SK-MEL-5 (cell line): ENCODE measurements at regions not wholly inside any gene's neighbourhood (a gene's known extent, or its start where the extent isn't known, plus 50 kb on each side); places are given as distances from the start of the nearest gene placed in this dataset.
"Not testable (repeated sequence)": the region's sequence is repeated elsewhere in the genome, so short reads cannot be mapped to it uniquely, and the experiment has no call there.

Source experiments
- DNase-seq: peaks from one replicate; pipeline ENCODE4 v3.0.0-alpha.2; 2016; ENCODE audit warnings: low read depth, low spot score
- in situ Hi-C: cut with HindIII; loops from 2 replicates; pipeline ENCODE4 v1.10.0; 2016; ENCODE audit warnings: low sequenced_read_pairs, high pct_unique_total_duplicates, low pct_unique_long_range_greater_than_20kb

- in situ Hi-C loops, result no loop called here
- DNase-seq, result no peak
Measured at GRCh38 chr3:81154611-81155143, 606.8 kb downstream of the GBE1 start.

- in situ Hi-C loops, result no loop called here
Measured at GRCh38 chr3:81152156-81152555, 609.3 kb downstream of the GBE1 start.

DNA sequence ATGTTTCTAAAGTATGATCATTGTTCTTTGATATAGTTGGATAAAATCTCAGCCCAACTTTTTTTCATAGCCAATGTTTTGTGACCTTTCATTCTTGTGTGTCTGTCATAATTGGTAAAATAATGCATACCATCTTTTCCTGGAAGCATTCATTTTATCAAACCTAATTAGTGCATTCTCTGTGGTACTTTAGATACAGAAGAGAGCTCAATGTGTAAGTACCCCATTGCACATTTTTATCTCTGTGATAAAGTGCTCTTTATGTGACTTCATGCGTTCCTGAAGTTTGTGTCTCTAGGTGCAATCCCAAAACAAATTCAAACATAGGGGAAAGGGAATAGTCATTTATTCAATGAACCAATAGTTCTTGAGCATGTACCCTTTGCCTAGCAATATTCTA is 628.5 kb downstream of the GBE1 start:
- in situ Hi-C loops, result no loop called here
- no peak for DNase-seq

More at GRCh38 chr3:81152156-81152555, 609.3 kb downstream of the GBE1 start:
- no peak for DNase-seq

DNA sequence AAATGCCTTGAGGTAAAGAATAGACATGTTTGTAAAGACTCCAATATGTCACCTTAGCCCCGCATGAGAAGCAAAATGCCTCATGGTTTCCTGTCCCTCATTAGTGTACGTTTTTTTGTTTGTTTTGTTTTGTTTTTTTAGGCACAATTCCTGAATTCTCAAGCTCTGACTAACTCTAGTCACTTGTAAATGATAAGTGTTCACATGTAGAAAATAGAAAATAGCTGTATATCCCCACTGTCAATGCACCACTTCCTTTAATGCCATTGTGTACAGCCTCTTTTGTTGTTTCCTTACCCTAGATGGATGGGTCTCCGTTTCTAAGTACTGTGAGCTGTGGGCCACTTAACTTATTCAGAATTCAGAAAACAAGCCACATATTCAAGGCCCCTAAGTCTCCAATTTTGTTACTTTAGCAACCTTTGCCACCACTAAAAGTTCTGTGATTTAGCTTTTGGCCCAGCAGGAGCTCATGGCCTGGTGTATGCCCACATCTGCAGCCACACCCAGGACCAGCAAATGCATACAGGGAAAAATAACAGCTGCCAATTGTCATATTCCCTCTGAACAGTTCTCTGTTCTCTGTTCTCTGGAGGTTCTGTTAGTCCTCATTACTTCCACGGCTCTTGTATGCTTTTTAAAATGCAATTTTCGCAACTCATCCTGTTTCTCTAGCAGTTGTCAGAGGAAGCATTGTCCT is 655.5 kb downstream of the GBE1 start:
- no peak for DNase-seq

DNA sequence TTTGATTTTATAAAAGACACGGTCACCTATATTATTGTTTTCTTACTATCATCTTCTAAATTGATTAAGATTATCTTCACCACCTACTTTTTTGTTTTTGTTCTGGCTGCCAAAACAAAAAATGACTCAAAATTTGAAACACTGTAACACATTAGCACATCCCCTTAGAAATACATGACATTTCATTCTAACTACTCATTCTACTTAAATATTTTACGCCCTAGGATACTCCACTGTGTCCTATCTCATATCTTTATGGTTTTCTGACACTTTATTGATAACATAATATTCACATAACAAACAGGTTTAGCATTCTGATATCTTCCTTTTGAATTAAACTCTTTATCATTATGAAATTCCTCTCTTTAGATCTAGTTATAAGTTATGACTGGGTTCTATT is 656.2 kb downstream of the GBE1 start:
- in situ Hi-C loops, result no loop called here
- DNase-seq, result no peak

More for the DNA sequence above, 655.5 kb downstream of the GBE1 start:
- in situ Hi-C loops, result no loop called here

DNA sequence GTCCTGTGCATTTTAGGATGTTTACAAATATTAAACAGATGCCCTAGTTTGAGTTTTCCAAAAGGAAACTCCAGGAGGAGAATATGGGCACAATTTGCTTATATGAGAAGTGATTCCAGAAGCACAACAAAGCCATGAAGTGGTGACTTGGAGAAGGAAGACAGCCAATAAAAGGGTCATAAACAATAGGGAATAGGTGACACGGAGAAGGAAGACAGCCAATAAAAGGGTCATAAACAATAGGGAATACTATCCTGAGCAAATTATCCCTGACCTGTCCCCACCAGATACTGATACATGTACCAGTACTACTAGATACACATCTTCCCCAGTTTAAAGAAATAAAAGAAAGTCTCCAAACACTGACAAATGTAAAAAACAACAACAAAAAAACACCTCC is 663.6 kb downstream of the GBE1 start:
- no peak for DNase-seq
- in situ Hi-C loops, result no loop called here

GRCh38 chr3:81095956-81096355 is 665.5 kb downstream of the GBE1 start:
- in situ Hi-C loops, result no loop called here
- no peak for DNase-seq

- in situ Hi-C loops, result no loop called here
- DNase-seq, result no peak
Measured at GRCh38 chr3:81094986-81095385, 666.5 kb downstream of the GBE1 start.

DNA sequence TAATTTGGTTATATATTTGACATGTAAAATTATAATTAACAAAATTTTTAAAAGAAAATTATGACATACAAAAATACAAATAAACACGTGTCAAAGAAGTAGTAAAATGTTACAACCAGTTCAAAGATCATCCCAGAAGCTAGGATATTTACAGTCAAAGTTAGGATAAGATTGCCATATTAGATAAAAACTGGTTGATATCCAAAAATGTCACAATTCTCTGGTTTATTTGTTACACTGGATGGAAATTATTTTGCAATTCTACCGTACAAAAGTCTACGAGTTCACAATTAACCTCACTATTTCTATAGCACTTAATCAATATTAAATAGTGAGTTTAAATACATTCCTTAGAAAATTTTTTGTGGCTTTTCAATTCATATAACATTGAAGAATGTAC is 673.8 kb downstream of the GBE1 start:
- in situ Hi-C loops, result no loop called here
- DNase-seq, result no peak

DNA sequence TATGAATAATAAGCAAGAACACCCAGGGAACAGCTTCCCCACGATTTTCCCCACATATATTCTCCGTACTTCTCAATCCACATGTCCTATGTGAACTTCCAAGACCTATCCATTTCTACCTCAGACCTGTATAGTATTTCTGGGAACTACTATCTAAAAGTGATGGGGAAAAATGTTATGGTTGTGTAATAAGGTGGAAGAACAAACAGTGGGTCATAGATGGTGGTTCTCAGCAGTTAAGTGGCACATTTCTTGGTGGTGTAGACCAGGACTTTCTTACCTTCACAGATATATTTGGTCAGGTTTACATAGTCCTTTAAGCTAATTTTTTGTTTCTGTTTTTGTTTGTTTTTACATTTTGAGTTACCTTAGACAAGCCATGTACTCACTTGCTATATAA is 675.1 kb downstream of the GBE1 start:
- in situ Hi-C loops, result no loop called here
- no peak for DNase-seq

DNA sequence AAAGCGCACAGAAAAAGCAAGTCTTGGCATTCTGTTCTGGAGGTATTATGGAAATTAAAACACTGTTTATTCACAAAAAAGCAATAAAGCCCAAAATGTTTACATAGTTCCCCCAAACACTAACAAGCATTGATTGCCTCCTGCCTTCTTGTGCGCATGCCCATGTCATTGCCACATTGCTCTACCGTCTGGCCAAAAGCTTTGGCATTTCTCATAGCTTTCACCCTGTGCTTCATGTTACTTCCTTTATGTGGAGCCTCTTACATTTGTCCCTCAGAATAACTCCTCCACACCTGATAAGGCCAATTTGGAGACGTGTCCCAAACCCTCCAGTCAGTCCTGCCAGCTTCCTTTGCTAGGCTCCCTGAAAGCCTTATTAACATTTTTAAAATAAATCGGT is 680.8 kb downstream of the GBE1 start:
- in situ Hi-C loops, result no loop called here

DNA sequence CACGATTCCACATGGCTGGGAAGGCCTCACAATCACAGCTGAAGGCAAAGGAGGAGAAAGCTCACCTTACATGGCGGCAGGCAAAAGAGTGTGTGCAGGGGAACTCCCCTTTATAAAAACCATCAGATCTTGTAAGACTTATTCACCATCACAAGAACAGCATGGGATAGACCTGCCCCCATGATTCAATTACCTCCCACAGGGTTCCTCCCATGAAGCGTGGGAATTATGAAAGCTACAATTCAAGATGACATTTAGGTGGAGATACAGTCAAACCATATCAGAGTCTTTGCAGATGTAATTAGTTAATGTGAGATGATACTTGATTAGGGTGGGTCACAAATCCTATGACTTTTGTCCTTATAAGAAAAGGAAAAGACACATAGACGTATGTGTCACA is 688.9 kb downstream of the GBE1 start:
- DNase-seq, result no peak
- in situ Hi-C loops, result no loop called here

More for the DNA sequence above, 680.8 kb downstream of the GBE1 start:
- DNase-seq, result no peak

- in situ Hi-C loops, result no loop called here
- DNase-seq, result no peak
Measured at GRCh38 chr3:81068546-81068945, 692.9 kb downstream of the GBE1 start.

- DNase-seq, result no peak
- in situ Hi-C loops, result no loop called here
Measured at GRCh38 chr3:81063896-81064295, 697.5 kb downstream of the GBE1 start.

DNA sequence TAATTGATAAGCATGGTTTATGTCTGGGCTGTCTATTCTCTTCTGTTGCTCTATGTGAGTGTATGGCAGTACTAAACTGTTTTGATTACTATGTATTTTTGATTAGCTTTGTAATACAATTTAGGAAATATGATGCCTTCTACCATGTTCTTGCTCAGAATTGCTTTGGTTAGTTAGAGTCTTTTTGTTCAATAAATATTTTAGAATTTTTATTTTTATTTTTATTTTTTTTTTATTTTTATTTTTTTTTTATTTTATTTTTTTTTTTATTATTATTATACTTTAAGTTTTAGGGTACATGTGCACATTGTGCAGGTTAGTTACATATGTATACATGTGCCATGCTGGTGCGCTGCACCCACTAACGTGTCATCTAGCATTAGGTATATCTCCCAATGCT is 710.3 kb downstream of the GBE1 start:
- in situ Hi-C loops, DNase-seq: not testable (repeated sequence)

DNA sequence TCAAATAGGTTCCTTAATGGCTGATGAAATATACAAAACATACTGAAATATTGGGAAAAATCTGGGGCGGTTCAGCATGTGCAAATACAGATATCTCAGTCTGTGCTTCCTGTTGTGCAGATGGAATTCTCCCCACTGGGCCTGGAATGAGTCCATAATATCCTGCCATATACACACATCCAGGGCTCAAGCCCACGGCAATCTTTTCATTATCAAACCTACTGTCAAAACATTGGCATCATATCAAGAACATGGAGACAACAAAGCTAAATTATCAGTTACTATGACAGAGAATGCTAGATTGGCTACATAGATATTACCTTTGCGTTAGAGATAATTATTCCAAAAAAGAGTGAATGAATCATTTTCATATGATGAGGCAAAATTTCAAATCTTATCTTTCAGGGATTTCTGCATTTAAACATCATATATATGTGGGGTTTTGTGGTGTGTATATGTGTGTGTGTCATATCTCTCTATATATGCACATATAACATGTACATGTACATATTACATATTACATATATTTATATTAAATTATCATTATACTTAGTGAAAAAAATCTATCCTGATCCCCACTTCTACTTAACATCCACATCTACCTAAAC is 713.3 kb downstream of the GBE1 start:
- no peak for DNase-seq
- in situ Hi-C loops, result no loop called here

- in situ Hi-C loops, result no loop called here
- no peak for DNase-seq
Measured at GRCh38 chr3:81045976-81046375, 715.5 kb downstream of the GBE1 start.

DNA sequence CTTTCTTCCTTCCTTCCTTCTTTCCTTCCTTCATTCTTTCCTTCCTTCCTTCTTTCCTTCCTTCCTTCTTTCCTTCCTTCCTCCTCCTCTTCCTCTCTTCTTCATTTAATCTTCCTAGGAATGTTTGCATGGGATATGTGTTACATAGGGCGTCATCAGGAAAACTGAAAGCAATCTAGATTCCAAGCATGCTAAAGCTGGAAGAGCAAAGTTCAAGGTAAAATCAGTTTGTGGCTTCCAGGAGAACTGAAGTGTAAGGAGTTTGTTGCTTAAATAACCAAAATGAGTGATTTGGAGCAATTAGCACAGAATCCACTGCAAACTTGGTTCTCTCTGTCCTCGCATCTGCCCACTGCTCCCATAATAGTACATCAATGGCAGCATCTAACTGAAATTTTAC is 716.2 kb downstream of the GBE1 start:
- no peak for DNase-seq
- in situ Hi-C loops, result no loop called here

GRCh38 chr3:81043660-81044199 is 717.7 kb downstream of the GBE1 start:
- no peak for DNase-seq
- in situ Hi-C loops, result no loop called here
